Fibroblast of skin of abdomen (primary cell): ENCODE measurements at regions not wholly inside any gene's neighbourhood (a gene's known extent, or its start where the extent isn't known, plus 50 kb on each side); places are given as distances from the start of the nearest gene placed in this dataset.
"Not testable (repeated sequence)": the region's sequence is repeated elsewhere in the genome, so short reads cannot be mapped to it uniquely, and the experiment has no call there.

Source experiments
- DNase-seq: peaks from one replicate; pipeline ENCODE4 v3.0.0-alpha.2; 2013

- no peak for DNase-seq
Measured at GRCh38 chr7:119271147-119271779, 1001.7 kb upstream of the KCND2 start.

- no peak for DNase-seq
Measured at GRCh38 chr7:119281181-119281846, 991.7 kb upstream of the KCND2 start.

GRCh38 chr7:119283353-119283752, 989.6 kb upstream of the KCND2 start:
- DNase-seq, result no peak

GRCh38 chr7:119288416-119288815, 984.6 kb upstream of the KCND2 start:
- DNase-seq, result no peak

- DNase-seq, result not testable (repeated sequence)
Measured at GRCh38 chr7:119300341-119300740, 972.6 kb upstream of the KCND2 start.

GRCh38 chr7:119320316-119320715, 952.7 kb upstream of the KCND2 start:
- no peak for DNase-seq

- DNase-seq, result no peak
Measured at GRCh38 chr7:119329715-119330114, 943.3 kb upstream of the KCND2 start.

- DNase-seq, result no peak
Measured at GRCh38 chr7:119335405-119335804, 937.6 kb upstream of the KCND2 start.

- DNase-seq, result no peak
Measured at GRCh38 chr7:119341822-119342221, 931.2 kb upstream of the KCND2 start.

GRCh38 chr7:119343289-119343688, 929.7 kb upstream of the KCND2 start:
- DNase-seq, result no peak

GRCh38 chr7:119344466-119344865, 928.5 kb upstream of the KCND2 start:
- DNase-seq, result no peak

GRCh38 chr7:119348491-119348890, 924.5 kb upstream of the KCND2 start:
- no peak for DNase-seq

GRCh38 chr7:119350334-119350733, 922.6 kb upstream of the KCND2 start:
- DNase-seq, result no peak

GRCh38 chr7:119351320-119351719, 921.7 kb upstream of the KCND2 start:
- no peak for DNase-seq

- DNase-seq, result no peak
Measured at GRCh38 chr7:119374436-119374835, 898.5 kb upstream of the KCND2 start.

- no peak for DNase-seq
Measured at GRCh38 chr7:119377861-119378260, 895.1 kb upstream of the KCND2 start.

GRCh38 chr7:119382726-119383125, 890.2 kb upstream of the KCND2 start:
- DNase-seq, result no peak

GRCh38 chr7:119395024-119395423, 878.0 kb upstream of the KCND2 start:
- no peak for DNase-seq

- no peak for DNase-seq
Measured at GRCh38 chr7:119397156-119397555, 875.8 kb upstream of the KCND2 start.

- no peak for DNase-seq
Measured at GRCh38 chr7:119408596-119408995, 864.4 kb upstream of the KCND2 start.

- DNase-seq, result no peak
Measured at GRCh38 chr7:119413314-119413805, 859.6 kb upstream of the KCND2 start.

GRCh38 chr7:119415682-119416081, 857.3 kb upstream of the KCND2 start:
- DNase-seq, result no peak

- no peak for DNase-seq
Measured at GRCh38 chr7:119421657-119422056, 851.3 kb upstream of the KCND2 start.

- DNase-seq, result no peak
Measured at GRCh38 chr7:119436882-119437281, 836.1 kb upstream of the KCND2 start.
